HG02571 (cell line): ENCODE measurements at regions not wholly inside any gene's neighbourhood (a gene's known extent, or its start where the extent isn't known, plus 50 kb on each side); places are given as distances from the start of the nearest gene placed in this dataset.
"Not testable (repeated sequence)": the region's sequence is repeated elsewhere in the genome, so short reads cannot be mapped to it uniquely, and the experiment has no call there.

Experiments used
- ATAC-seq: cut with Tn5 transposase; IDR thresholded peaks from one replicate; pipeline ENCODE4 v1.9.1; 2021; ENCODE audit warnings: mild to moderate bottlenecking, moderate library complexity; ENCODE audit not compliant: unreplicated experiment

- no peak for ATAC-seq
Observed at GRCh38 chr1:201719812-201720521, 109.0 kb upstream of the IPO9 start.

GRCh38 chr1:201720522-201720844 is 108.5 kb upstream of the IPO9 start:
- ATAC-seq = no peak

- ATAC-seq = no peak
Observed at GRCh38 chr1:201721082-201722049, 107.6 kb upstream of the IPO9 start.

DNA sequence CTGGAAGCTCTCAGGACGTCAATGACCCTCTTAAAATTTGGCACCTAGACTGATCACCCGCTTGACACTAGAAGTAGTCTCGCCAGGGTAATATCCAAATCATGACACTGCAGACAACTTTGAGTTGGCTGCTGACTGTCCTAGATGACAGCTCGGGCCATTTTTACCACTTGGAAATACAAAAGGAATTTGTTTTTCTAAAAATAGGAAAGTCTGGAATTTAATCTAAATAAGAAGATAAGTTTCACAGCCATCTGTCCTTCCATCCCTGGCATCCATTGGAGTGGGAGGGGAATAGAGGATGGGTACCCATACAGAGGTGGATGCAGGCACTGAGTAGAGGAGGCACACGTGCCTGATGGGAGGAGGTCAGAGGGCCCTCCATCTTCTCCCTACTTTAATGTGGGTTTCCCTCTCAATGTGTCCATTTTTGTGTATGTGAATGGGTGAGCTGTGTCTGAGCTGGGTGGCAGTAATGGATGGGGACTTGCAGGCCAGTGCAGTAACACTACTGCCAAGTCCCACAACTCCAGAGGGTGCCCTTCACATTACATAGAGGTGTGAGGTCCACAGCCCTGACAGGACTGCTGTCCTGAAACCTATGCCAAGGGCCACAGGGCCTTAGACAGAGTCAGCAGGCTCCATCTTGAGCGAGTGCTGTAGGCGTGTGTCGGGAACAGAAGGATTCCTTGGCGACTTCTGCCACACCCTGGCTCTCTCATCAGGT is 104.8 kb upstream of the IPO9 start:
- ATAC-seq = no peak

GRCh38 chr1:201724766-201725118 is 104.2 kb upstream of the IPO9 start:
- ATAC-seq = no peak

DNA sequence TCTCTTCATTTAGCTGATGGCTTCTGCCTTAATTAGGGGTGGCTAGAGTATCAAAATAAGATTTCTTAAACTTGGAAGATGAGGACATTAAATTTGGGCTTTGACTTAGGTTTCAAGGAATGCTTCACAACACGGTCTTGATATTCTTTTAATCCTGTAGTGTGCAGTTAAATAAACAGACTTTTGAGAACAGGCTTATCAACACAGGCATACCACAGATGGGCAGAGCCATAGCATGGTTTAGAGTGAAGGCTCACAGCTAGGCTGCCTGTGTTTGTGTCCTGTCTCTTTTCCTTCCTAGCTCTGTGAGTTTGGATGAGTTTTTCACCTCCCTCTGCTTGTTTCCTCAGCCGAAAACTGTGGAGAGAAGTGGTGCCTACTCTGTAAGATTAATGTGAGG is 102.3 kb upstream of the IPO9 start:
- no peak for ATAC-seq

DNA sequence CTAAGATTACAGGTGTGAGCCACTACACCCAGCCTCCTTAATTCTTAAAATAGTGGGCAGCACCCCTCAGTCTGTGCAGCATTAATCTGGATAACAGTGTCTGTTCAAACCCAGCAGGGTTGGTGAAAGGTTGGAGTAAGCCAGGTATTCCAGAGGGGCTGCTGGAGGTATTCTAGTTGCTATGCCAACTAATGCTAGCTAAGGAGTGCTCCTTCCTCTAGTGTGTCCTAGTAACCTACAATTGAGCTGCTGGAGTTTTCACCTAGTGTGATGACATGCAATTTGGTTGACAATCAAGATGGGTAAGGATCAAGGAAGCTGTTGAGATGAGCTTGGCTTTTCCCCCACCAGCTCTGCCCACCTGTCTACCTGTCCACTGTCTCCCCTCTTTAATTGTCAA is 100.2 kb upstream of the IPO9 start:
- no peak for ATAC-seq

DNA sequence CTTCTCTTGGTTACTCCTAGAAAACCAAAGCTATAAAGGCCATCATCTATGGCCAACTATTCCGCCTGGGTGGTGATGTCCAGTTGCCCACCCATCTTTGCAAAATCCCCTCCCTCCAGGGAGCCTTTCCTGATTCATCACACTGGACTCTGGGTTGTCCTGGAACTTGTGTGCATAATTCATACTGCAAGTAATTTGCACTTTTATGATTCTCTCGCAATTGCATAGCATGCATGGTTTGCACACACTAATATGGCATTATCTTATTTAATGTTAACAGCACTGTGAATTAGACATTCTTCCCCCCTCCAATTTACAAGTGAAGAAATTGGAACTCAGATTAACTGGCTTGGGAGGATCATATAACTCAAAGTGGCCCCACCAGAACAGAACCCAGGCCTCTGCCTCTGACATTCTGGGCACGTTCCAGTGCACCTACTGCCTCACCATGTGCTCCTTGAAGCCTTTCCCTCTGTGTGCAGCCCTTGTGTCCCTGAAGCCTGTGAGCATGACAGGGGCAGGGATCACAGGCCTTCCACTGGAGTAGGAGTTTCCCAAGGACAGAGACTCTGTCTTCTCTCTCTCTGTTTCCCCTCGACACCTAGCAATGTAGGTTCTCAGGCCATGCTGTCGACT is 98.9 kb upstream of the IPO9 start:
- no peak for ATAC-seq

GRCh38 chr1:201730611-201731010 is 98.3 kb upstream of the IPO9 start:
- no peak for ATAC-seq

DNA sequence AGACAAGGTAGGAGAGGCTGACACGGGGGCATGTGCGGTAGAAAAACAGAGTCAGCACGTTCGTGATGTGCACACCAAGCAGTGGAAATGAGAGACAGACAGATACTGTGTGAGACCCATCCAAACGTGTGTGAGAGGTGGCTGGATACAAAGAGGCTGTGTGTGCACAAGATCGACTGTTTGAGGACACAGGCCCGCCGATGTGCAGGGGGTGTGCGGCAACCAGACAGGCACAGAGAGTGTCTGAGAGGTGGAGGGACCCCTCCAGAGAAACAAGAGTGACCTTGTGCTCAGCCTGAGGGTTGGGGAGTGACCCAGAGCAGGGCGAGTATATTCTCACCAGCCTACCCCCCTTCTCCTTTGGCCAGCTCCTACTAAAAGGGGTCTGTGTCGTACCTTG is 97.8 kb upstream of the IPO9 start:
- ATAC-seq = no peak

DNA sequence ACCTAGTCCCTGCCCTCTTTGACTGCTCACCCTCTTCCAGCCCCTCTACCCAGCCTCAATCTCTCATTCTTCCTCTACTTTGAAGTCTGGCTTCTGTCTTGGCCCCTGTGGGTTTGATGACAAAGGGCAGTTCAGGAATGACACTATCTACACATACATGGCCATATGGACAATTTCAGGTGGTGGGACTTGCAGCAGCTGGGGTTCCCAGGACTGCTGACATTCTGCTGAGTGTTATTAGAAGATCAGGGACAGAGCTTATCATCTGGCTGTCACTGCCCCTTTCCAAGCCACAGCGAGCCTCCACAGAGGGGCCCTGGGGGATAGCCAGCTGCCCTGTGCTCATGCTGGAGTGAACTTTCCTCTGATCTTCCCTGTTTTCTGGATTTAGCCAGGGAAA is 97.4 kb upstream of the IPO9 start:
- no peak for ATAC-seq

- no peak for ATAC-seq
Observed at GRCh38 chr1:201732351-201732750, 96.6 kb upstream of the IPO9 start.

DNA sequence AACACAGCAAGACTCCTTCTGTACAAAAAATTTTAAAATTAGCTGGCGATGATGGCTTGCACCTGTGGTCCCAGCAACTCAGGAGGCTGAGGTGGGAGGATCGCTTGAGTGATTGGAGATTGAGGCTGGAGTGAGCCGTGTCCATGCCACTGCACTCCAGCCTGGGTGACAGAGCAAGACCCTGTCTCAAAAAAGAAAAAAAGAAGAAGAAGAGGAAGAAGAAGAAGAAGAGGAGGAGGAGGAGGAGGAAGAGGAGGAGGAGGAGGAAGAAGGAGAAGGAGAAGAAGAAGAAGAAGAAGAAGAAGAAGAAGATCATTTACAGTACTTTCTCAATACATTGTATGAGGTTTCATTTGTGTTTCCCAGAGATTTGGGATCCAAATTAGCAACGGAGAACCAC is 94.7 kb upstream of the IPO9 start:
- not testable (repeated sequence) for ATAC-seq

DNA sequence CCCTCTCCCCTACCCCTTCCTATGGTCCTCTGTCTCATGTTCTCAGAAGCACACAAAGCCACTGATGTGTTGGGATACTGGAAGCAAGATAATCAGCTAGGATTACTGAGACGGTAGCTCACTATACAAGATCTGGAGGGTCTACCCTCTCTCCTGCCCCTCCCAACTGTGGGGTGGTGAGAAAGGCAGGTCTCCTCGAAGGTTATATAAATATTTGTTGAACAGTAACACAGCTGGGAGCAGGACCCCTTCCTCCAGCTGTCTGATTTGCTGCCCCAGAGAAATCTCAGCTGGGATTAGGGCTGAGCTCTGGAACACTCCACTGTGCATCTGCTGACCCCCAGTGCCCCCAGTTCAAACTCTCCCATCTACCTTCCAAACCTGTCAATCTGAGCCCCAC is 94.2 kb upstream of the IPO9 start:
- no peak for ATAC-seq

GRCh38 chr1:201736707-201737320 is 92.1 kb upstream of the IPO9 start:
- ATAC-seq = no peak

DNA sequence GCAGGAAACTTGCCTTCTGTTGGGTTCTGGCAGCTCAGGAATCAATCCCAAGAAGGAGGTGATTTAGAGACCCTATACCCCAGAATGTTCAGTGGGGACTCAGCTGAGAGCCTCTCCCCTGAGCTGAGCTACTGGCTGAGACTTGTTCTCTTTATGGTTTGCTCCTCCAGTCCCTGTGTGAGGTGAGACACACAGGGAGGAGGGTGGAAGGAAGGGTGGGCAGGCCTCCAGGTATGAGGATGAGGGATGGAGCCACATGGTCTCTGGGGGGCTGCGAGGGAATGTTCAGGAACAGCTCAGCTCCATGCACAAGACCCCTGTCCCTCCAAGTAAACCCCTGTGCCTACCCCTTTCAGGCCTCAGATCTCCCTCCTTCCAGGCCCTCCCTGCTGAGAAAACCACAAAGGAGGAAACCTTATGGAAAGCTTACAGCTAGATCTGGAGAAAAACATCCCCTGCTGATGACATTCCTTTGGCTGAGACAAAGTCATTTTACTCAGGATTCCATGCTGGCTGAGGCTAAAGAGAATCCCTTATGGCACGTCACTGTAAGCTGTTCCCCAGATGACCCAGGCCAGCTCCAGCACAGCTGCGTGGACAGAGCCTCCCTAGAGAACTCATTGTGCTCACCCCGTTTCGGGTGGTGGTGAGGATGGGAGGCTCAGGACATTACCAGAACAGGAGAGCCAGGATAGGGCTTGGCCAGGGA is 91.5 kb upstream of the IPO9 start:
- no peak for ATAC-seq

GRCh38 chr1:201739080-201739479 is 89.9 kb upstream of the IPO9 start:
- no peak for ATAC-seq

- ATAC-seq = no peak
Observed at GRCh38 chr1:201739492-201740085, 89.4 kb upstream of the IPO9 start.

DNA sequence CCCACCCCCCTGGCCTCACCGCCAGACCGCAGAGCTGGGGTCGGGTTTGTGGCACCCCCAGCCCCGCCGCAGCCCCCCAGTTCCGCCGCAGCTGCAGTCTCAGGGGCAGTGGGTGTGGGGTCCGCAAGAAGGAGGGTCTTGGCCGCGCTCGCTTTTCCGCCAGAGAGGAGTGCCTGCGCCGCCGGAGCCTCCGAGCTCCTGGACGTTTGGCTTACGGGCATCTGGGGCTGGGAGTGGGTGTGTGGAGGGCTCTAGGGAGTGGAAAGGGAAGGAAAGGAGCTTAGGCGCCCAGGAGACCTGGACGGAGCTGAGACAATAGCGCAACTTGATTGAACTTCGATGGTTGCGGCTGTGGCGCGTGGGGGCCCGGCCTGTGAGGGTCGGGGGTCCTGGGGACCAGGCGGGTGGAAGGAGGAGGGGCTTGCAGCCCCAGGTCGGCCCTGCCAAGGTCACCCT is 88.8 kb upstream of the IPO9 start:
- no peak for ATAC-seq

DNA sequence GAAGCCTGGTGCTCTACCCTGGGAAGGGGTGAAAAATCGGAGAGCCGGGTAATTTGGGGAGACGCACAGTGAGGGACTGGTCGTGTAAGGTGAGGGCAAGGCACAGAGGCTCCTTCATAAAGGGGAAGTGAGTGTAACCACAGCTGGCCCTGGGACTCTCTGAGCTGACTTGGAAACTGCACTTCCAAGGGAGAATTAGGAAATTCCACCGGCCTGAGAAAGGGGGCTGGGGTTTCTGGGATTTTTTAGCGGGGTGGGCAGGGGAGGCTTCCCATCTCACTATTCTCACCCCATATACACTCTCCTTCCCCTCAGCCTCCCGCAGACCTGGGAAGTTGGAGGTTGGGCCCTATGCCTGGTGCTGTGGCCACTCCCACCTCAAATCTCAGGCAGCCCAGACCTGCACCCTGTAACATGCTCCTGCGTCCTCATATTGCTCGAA is 88.3 kb upstream of the IPO9 start:
- no peak for ATAC-seq
